Fibroblast of lung (primary cell): ENCODE measurements at regions not wholly inside any gene's neighbourhood (a gene's known extent, or its start where the extent isn't known, plus 50 kb on each side); places are given as distances from the start of the nearest gene placed in this dataset.

Experiments
- DNase-seq, 2 donors: peaks; one replicate each; pipeline versions ENCODE4 v3.0.0 to v3.0.0-alpha.2; 2010; ENCODE audit warnings: low read depth in 2 of 2
- H2AFZ ChIP-seq: 2 replicates; pipeline ENCODE4 v1.5.1; 2012; ENCODE audit warnings: low read length, control low read depth, inconsistent platforms
- H3K27ac ChIP-seq: 2 replicates; pipeline ENCODE4 v1.5.1; 2011; ENCODE audit warnings: low read length, control low read depth; ENCODE audit not compliant: insufficient read depth
- H3K27me3 ChIP-seq: 2 replicates; pipeline ENCODE4 v1.5.1; 2011; ENCODE audit warnings: mild to moderate bottlenecking, low read length; ENCODE audit not compliant: control insufficient read depth, insufficient read depth
- H3K36me3 ChIP-seq: 2 replicates; pipeline ENCODE4 v1.5.1; 2011; ENCODE audit warnings: low read length; ENCODE audit not compliant: control insufficient read depth, insufficient read depth
- H3K4me1 ChIP-seq: 2 replicates; pipeline ENCODE4 v1.5.1; 2011; ENCODE audit warnings: low read length; ENCODE audit not compliant: control insufficient read depth, insufficient read depth; ENCODE audit errors: extremely low read depth
- H3K4me2 ChIP-seq: 2 replicates; pipeline ENCODE4 v1.5.1; 2011; ENCODE audit warnings: low read length, control low read depth; ENCODE audit not compliant: insufficient read depth; ENCODE audit errors: extremely low read depth
- H3K4me3 ChIP-seq, 4 experiments: fragments of 200-600 bp in 1 of 4; sonication (generic) in 1 of 4; replicated peaks in 1 of 4; 2 replicates each; pipeline ENCODE4 v1.5.1; 2011 to 2016; ENCODE audit warnings: low read length in 4 of 4, low read depth in 3 of 4, mild to moderate bottlenecking in 3 of 4, control low read depth in 2 of 4, inconsistent platforms in 1 of 4, mixed read lengths in 1 of 4; ENCODE audit not compliant: insufficient read depth in 1 of 4; ENCODE audit errors: control extremely low read depth in 1 of 4
- H3K79me2 ChIP-seq: 2 replicates; pipeline ENCODE4 v1.5.1; 2012; ENCODE audit warnings: mild to moderate bottlenecking, low read length, inconsistent platforms; ENCODE audit not compliant: control insufficient read depth, insufficient read depth
- H3K9ac ChIP-seq: 2 replicates; pipeline ENCODE4 v1.5.1; 2011; ENCODE audit warnings: mild to moderate bottlenecking, low read length, control low read depth; ENCODE audit not compliant: insufficient read depth
- H3K9me3 ChIP-seq: 2 replicates; pipeline ENCODE4 v1.5.1; 2012; ENCODE audit warnings: low read depth, low read length; ENCODE audit not compliant: control insufficient read depth, insufficient read depth
- H4K20me1 ChIP-seq: 2 replicates; pipeline ENCODE4 v1.5.1; 2011; ENCODE audit warnings: low read length; ENCODE audit not compliant: control insufficient read depth, insufficient read depth; ENCODE audit errors: extremely low read depth
- CTCF ChIP-seq, 2 donors: IDR thresholded peaks in 1 of 2; conservative IDR thresholded peaks in 1 of 2; 1 replicate in 1 of 2; 2 replicates in 1 of 2; pipeline ENCODE4 v1.5.1; 2011 to 2012; ENCODE audit warnings: low read length in 2 of 2, control low read depth in 1 of 2, inconsistent platforms in 1 of 2, low read depth in 1 of 2, mild to moderate bottlenecking in 1 of 2
- EZH2 ChIP-seq: IDR thresholded peaks from 2 replicates; pipeline ENCODE4 v1.5.1; 2012; ENCODE audit warnings: low read length, control low read depth, mild to moderate bottlenecking; ENCODE audit errors: missing control alignments

- H3K27me3 ChIP-seq: no peaks in the 10 kb centered on the region
- no peaks in the 10 kb centered on the region for H3K79me2 ChIP-seq
- no peaks in the 10 kb centered on the region for H3K4me1 ChIP-seq
- TF ChIP-seq EZH2 (no peak), CTCF (conservative IDR thresholded peaks at IDR 0.05 in 1 of 2, IDR thresholded peaks at IDR 0.05 in 1 of 2; ENCODE audit: low read depth in 1 of 2, low read length in 2 of 2) (no peak)
- no peak overlapping the region for H3K4me2 ChIP-seq
- no peaks in the 10 kb centered on the region for H3K9me3 ChIP-seq
- H3K4me3 ChIP-seq: no peak overlapping the region
- no peak for DNase-seq
- no peak overlapping the region for H2AFZ ChIP-seq
- no peak overlapping the region for H3K9ac ChIP-seq
- no peaks in the 10 kb centered on the region for H3K36me3 ChIP-seq
- H3K27ac ChIP-seq: no peak overlapping the region
- no peaks in the 10 kb centered on the region for H4K20me1 ChIP-seq
Observed at GRCh38 chr3:59551834-59552233, 502.0 kb upstream of the CFAP20DC start.

GRCh38 chr3:59549962-59550361 lies 500.1 kb upstream of the CFAP20DC start:
- no peaks in the 10 kb centered on the region for H3K4me1 ChIP-seq
- H3K4me2 ChIP-seq: no peak overlapping the region
- no peaks in the 10 kb centered on the region for H3K27me3 ChIP-seq
- no peak for TF ChIP-seq EZH2
- TF ChIP-seq CTCF (conservative IDR thresholded peaks at IDR 0.05 in 1 of 2, IDR thresholded peaks at IDR 0.05 in 1 of 2; ENCODE audit: low read depth in 1 of 2, low read length in 2 of 2): no peak
- DNase-seq: no peak
- no peak overlapping the region for H3K9ac ChIP-seq
- H3K36me3 ChIP-seq: no peaks in the 10 kb centered on the region
- H3K9me3 ChIP-seq: no peaks in the 10 kb centered on the region
- no peak overlapping the region for H3K4me3 ChIP-seq
- H2AFZ ChIP-seq: no peak overlapping the region
- H4K20me1 ChIP-seq: no peaks in the 10 kb centered on the region
- no peak overlapping the region for H3K27ac ChIP-seq
- no peaks in the 10 kb centered on the region for H3K79me2 ChIP-seq

GRCh38 chr3:59547874-59548273 lies 498.0 kb upstream of the CFAP20DC start:
- peak in 1 of 2 donors; percentile 54 for DNase-seq
- Histone ChIP-seq H3K4me3 (no peak overlapping the region), H3K27me3 (no peaks in the 10 kb centered on the region), H3K4me1 (no peaks in the 10 kb centered on the region), H3K9me3 (no peaks in the 10 kb centered on the region), H3K4me2 (no peak overlapping the region), H3K79me2 (no peaks in the 10 kb centered on the region), H3K9ac (no peak overlapping the region), H3K27ac (no peak overlapping the region), H3K36me3 (no peaks in the 10 kb centered on the region), H2AFZ (no peak overlapping the region), H4K20me1 (no peaks in the 10 kb centered on the region)
- TF ChIP-seq CTCF (conservative IDR thresholded peaks at IDR 0.05 in 1 of 2, IDR thresholded peaks at IDR 0.05 in 1 of 2; ENCODE audit: low read depth in 1 of 2, low read length in 2 of 2) (no peak), EZH2 (no peak)
